HG02884 (cell line): ENCODE measurements at regions not wholly inside any gene's neighbourhood (a gene's known extent, or its start where the extent isn't known, plus 50 kb on each side); places are given as distances from the start of the nearest gene placed in this dataset.
"Not testable (repeated sequence)": the region's sequence is repeated elsewhere in the genome, so short reads cannot be mapped to it uniquely, and the experiment has no call there.

ENCODE experiments used
- ATAC-seq: cut with Tn5 transposase; IDR thresholded peaks from one replicate; pipeline ENCODE4 v1.9.1; 2021; ENCODE audit warnings: mild to moderate bottlenecking, moderate library complexity; ENCODE audit not compliant: unreplicated experiment

GRCh38 chr10:58068809-58069208 is 198.9 kb downstream of the IPMK start:
- no peak for ATAC-seq

DNA sequence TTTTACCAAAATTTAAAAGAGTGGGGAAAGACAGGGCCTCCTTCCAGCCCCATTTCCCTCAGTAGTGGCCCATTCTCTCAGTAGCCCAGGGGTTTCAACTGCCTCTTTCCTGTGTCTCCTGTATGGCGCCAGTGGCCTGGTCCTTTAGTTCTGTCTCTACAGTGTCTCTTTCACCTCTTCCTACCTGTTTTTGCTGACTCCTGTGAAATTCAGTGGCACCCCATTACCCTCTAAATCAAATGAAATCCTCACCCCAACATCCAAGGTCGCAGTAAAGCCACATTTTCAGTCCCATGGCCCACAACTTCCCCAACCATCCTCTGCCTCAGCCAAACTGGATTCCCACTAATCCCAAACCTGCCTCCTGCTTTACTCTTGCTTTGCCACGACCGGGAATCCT is 200.7 kb downstream of the IPMK start:
- ATAC-seq: no peak

GRCh38 chr10:58066126-58066525 is 201.6 kb downstream of the IPMK start:
- ATAC-seq: no peak

DNA sequence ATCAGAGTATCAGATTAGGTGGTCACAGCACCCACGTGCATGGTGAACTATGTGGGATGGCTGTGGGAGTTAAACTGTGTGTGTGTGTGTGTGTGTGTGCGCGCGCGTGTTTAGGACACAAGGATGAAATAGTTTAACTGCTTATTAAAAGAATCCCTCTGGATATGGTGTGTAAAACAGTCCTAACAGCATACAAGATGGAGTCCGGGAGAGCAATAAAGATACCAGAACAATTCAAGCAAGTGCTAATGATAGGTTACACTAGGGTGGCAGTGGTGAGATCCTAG is 202.2 kb downstream of the IPMK start:
- ATAC-seq: no peak

- no peak for ATAC-seq
Observed at GRCh38 chr10:58064714-58065528, 202.8 kb downstream of the IPMK start.

DNA sequence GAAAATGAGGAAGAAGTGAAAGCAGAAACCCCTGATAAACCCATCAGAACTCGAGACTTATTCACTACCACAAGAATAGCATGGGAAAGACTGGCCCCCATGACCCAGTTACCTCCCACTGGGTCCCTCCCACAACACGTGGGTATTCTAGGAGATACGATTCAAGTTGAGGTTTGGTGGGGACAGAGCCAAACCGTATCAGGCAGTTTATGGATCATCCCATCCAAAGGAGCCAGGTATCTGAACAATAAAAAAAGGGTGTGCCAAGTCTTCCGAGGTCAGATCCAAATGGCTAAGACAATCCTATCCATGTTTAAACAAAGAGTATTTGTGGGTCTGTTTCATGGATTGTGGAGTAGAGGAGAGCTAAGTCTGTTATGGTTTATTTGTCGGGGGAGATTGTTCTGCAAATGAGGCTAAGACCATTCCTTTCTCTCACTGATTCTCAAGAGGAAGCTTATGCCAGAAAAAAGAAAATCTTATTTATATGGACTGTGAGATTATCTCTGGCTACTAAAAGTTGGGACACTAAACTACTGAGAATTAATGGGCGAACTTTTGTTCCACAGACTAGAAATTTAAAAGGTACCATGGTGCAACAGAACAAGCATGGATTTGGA is 203.7 kb downstream of the IPMK start:
- ATAC-seq: no peak

GRCh38 chr10:58058683-58059082 is 209.0 kb downstream of the IPMK start:
- not testable (repeated sequence) for ATAC-seq

GRCh38 chr10:58054881-58055280 is 212.8 kb downstream of the IPMK start:
- no peak for ATAC-seq

DNA sequence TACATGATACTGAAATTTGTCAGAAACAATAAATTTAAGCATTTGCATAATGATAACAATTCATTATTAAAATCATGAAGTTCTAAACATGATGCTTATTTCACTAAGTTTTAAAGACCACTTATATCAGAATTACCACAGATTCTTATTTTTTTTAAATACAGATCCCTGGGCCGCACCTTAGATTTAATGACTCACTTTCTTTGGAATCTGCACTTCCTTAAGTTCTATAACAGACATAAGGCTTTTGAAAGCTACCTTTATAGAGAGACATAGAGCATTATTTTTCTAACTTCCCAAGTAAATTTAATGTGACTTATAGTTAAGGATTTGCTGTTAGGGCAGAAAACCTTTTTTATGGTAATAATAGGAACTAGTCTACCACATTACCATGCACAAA is 214.9 kb downstream of the IPMK start:
- ATAC-seq: no peak

- ATAC-seq: no peak
Observed at GRCh38 chr10:58050575-58050974, 217.1 kb downstream of the IPMK start.

DNA sequence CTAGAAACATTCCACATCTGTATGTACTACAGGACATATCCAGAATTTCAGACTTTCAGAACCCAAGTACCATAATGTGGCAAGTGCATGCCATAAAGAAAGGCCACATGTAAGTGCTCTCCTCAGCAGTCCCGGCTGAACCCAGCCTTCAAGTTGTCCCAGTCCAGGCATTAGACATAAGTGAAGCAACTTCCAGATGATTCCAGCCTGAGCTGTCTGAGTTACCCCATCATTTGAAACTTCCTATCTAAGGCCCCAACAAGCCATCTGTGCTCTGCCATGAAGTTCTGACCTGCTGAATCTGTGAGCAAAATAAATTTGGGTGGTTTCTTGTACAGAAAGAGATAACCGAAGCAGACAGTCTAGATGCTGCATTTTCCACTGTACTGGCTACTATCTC is 218.8 kb downstream of the IPMK start:
- no peak for ATAC-seq

- no peak for ATAC-seq
Observed at GRCh38 chr10:58044072-58044471, 223.6 kb downstream of the IPMK start.

- no peak for ATAC-seq
Observed at GRCh38 chr10:58041901-58042300, 225.8 kb downstream of the IPMK start.

DNA sequence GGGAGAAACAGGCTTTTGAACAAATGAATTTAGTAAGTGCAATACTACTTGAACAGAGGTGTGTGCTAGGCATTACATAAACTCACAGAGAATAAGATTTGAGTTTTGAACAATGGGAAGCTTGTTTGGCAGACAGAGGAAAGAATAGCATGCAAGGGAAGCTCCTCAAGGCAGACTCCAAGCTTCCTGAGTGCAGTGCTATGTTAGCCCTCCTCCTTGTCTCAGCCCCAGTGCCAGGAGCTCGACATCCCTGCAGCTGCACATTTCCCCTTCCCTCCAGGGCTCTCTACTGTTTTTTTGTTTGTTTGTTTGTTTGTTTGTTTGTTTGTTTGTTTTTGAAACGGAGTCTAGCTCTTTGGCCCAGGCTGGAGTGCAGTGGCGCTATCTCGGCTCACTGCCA is 237.5 kb downstream of the IPMK start:
- ATAC-seq: no peak

GRCh38 chr10:58028597-58029366 is 238.9 kb downstream of the IPMK start:
- no peak for ATAC-seq

- no peak for ATAC-seq
Observed at GRCh38 chr10:58027426-58027825, 240.3 kb downstream of the IPMK start.

- ATAC-seq: no peak
Observed at GRCh38 chr10:58026036-58026435, 241.7 kb downstream of the IPMK start.

DNA sequence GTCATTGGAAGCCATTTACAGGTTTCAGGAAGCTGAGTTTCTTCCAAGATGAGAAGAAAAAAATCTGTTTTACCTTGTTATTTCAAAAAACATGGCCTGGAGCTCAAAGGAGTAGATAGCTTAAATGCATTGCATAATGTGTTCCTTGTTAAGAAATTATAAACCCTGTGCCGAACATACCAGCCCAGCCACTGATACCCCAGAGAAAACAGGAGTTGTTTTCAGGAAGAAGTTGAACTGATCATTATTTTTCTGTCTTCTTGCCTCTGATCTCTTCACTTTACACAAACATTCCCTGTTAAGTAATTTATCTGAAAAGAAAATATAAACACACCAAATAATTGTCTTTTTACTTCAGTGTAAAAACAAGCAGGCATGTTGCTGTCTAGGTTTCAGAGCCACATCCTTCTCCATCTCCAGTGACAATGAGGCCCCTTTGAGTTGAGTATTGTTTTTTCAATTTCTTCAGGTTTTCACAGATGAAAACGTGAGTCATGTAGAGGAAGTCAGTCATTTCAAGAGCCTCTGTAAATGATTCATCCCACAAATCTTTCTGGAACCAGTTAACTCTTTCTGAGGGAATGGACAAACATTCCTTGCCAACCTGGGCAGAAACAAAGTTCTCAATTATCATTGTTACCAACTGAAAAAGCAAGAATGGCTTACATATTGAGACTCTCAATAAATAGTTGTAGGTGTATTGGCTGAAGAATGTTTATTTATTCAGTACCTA is 244.2 kb downstream of the IPMK start:
- ATAC-seq: no peak

- no peak for ATAC-seq
Observed at GRCh38 chr10:58019863-58020537, 247.7 kb downstream of the IPMK start.

DNA sequence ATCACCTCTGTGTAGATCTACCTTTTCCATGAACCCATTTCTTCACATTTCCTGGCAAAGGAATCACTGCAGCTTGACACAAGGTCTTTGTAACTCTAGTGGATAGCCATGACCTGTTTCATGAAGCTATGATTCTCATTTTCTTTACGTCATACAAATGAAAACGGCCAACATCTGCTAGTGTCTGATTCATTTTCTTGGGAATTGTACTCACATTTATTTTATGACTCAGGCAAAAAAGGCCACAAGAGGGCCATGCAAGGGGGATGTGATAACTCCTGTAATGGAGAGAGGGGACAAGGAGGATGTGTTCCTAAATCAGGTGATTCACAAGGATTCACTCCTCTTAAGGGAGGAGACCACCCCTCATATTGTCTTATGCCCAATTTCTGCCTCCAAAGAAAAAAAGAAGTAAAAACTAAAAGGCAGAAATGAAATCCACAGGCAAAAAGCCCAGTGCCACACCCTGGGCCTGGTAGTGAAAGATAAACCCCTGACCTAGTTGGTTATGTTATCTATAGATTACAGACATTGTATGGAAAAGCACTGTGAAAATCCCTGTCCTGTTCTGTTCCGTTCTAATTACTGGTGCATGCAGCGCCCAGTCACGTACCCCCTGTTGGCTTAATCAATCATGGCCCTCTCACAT is 249.9 kb downstream of the IPMK start:
- no peak for ATAC-seq
